Osteoblast (primary cell): ENCODE measurements at regions not wholly inside any gene's neighbourhood (a gene's known extent, or its start where the extent isn't known, plus 50 kb on each side); places are given as distances from the start of the nearest gene placed in this dataset.

Experiments
- DNase-seq: peaks from one replicate; pipeline ENCODE4 v3.0.0; 2011; ENCODE audit warnings: low spot score, mixed read lengths; ENCODE audit not compliant: insufficient read length; ENCODE audit errors: missing footprints
- H2AFZ ChIP-seq: 2 replicates; pipeline ENCODE4 v1.6.0; 2011; ENCODE audit warnings: mild to moderate bottlenecking, low read length
- H3K27ac ChIP-seq: 2 replicates; pipeline ENCODE4 v1.5.1; 2011; ENCODE audit warnings: mild to moderate bottlenecking, low read depth, low read length, moderate library complexity
- H3K27me3 ChIP-seq: 2 replicates; pipeline ENCODE4 v1.6.0; 2012; ENCODE audit warnings: mild to moderate bottlenecking, control low read depth, inconsistent platforms, low read length, moderate library complexity; ENCODE audit not compliant: insufficient read depth
- H3K36me3 ChIP-seq: 2 replicates; pipeline ENCODE4 v1.5.1; 2011; ENCODE audit warnings: mild to moderate bottlenecking, low read length, control low read depth, moderate library complexity; ENCODE audit not compliant: insufficient read depth
- H3K4me1 ChIP-seq: 2 replicates; pipeline ENCODE4 v1.5.1; 2011; ENCODE audit warnings: mild to moderate bottlenecking, low read length, control low read depth, moderate library complexity; ENCODE audit not compliant: insufficient read depth
- H3K4me2 ChIP-seq: 2 replicates; pipeline ENCODE4 v1.6.0; 2011; ENCODE audit warnings: mild to moderate bottlenecking, low read length; ENCODE audit not compliant: insufficient read depth
- H3K4me3 ChIP-seq: fragments of 200-600 bp; sonication (generic); 3 replicates; pipeline ENCODE4 v1.5.1; 2012; ENCODE audit warnings: mild to moderate bottlenecking, low read length, inconsistent platforms; ENCODE audit not compliant: insufficient read depth
- H3K79me2 ChIP-seq: 2 replicates; pipeline ENCODE4 v1.6.0; 2012; ENCODE audit warnings: mild to moderate bottlenecking, low read length, control low read depth, inconsistent platforms; ENCODE audit not compliant: insufficient read depth
- H3K9me3 ChIP-seq: 2 replicates; pipeline ENCODE4 v1.5.1; 2011; ENCODE audit warnings: low read depth, low read length, control low read depth
- H4K20me1 ChIP-seq: 2 replicates; pipeline ENCODE4 v1.6.0; 2012; ENCODE audit warnings: mild to moderate bottlenecking, low read length, control low read depth; ENCODE audit not compliant: insufficient read depth
- TF ChIP-seq, protein P1 (sequence below): IDR thresholded peaks from 2 replicates; pipeline ENCODE4 v1.5.1; 2011; ENCODE audit warnings: mild to moderate bottlenecking, low read depth, low read length, moderate library complexity; ENCODE audit errors: extremely low read depth

DNA sequence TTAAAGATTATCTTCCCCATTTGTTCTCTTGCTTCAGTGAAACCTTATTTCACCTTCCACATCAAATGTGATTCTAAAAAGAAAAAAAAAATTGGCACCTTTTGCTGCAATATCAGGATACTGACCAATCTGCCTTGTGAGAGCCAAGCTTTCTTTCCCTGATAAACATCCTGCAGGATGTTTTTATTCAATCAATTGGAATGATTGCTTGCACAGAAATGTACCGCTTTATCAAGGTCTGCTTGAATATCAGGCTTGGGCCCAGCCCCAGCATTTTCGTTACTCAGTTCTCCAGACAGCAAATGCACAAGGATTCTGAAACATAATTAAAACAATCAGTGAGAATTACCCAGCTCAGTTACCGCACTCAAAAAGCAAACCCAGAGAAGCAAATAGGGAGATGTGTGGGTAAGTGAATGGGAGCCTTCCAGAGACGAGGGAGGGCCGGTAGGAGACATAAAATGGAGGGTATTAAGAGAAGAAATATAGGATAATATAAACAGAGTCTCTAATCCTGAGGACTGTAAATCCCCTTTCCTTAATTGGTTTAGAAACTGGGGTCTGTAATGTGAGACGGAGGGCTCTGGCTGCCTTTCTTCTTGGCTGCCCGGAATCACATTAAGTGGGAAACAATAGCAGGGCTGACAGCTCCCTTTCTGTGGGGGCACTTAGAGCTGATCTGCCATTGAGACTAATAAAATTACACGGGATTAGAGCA is 291.8 kb downstream of the ICOS start:
- no peaks in the 10 kb centered on the region for H3K36me3 ChIP-seq
- no peak overlapping the region for H3K27ac ChIP-seq
- no peaks in the 10 kb centered on the region for H4K20me1 ChIP-seq
- H2AFZ ChIP-seq, result no peak overlapping the region
- no peaks in the 10 kb centered on the region for H3K79me2 ChIP-seq
- H3K9me3 ChIP-seq, result no peaks in the 10 kb centered on the region
- no peaks in the 10 kb centered on the region for H3K4me1 ChIP-seq
- peaks cover 6% of the 10 kb centered on the region for H3K27me3 ChIP-seq
- H3K4me2 ChIP-seq, result no peak overlapping the region
- H3K4me3 ChIP-seq, result no peak overlapping the region
- TF ChIP-seq, protein P1, sequence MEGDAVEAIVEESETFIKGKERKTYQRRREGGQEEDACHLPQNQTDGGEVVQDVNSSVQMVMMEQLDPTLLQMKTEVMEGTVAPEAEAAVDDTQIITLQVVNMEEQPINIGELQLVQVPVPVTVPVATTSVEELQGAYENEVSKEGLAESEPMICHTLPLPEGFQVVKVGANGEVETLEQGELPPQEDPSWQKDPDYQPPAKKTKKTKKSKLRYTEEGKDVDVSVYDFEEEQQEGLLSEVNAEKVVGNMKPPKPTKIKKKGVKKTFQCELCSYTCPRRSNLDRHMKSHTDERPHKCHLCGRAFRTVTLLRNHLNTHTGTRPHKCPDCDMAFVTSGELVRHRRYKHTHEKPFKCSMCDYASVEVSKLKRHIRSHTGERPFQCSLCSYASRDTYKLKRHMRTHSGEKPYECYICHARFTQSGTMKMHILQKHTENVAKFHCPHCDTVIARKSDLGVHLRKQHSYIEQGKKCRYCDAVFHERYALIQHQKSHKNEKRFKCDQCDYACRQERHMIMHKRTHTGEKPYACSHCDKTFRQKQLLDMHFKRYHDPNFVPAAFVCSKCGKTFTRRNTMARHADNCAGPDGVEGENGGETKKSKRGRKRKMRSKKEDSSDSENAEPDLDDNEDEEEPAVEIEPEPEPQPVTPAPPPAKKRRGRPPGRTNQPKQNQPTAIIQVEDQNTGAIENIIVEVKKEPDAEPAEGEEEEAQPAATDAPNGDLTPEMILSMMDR, result no peak
- no peak for DNase-seq

DNA sequence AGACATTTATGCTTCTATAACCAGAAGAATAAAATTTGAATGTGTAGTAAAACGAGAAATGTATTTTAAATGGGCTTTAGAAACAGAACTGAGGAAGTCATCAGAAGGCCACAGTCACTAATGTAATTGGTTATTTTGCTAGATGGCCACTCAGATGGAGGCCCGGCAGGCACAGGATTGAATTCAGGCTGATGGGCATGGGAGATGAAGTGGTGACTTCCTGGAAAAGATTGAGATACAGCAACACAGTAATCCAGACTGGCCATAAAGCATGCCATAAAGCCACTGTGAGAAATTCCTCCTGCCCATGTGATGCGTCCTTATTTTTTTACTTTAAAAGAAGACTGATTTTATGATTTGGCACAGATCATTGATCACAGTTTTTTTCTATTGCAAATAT is 297.7 kb downstream of the ICOS start:
- no peak for DNase-seq
- H3K27me3 ChIP-seq, result no peaks in the 10 kb centered on the region
- TF ChIP-seq, protein P1, result no peak

DNA sequence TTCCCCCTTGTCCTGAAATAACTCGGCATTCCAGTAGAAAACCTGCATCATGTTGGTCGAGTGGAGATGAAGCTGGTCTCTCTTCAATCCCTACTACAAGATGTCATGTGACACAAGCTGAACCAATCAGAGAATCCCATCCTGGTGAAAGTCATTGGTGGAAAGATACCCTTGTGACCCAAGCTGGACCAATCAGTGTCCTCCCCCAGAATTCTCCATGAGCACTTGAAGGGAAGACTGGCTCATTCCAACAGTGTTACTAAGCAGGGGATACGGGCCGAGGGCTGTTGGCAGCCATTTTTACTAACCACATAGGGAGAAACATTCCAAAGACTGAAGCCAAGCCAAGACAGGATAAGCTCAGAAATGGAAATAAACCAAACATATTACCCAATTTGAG is 298.3 kb downstream of the ICOS start:
- Histone ChIP-seq H2AFZ (no peak overlapping the region), H3K4me1 (no peaks in the 10 kb centered on the region), H3K4me3 (no peak overlapping the region), H3K4me2 (no peak overlapping the region), H3K9me3 (no peaks in the 10 kb centered on the region), H3K36me3 (no peaks in the 10 kb centered on the region), H3K27ac (no peak overlapping the region), H3K79me2 (no peaks in the 10 kb centered on the region), H3K27me3 (no peaks in the 10 kb centered on the region), H4K20me1 (no peaks in the 10 kb centered on the region)
- DNase-seq, result no peak
- TF ChIP-seq, protein P1, result no peak

More for the DNA sequence above, 297.7 kb downstream of the ICOS start:
- H3K9me3 ChIP-seq, result no peaks in the 10 kb centered on the region
- H4K20me1 ChIP-seq, result no peaks in the 10 kb centered on the region
- H2AFZ ChIP-seq, result no peak overlapping the region
- H3K4me3 ChIP-seq, result no peak overlapping the region
- H3K27ac ChIP-seq, result no peak overlapping the region
- no peaks in the 10 kb centered on the region for H3K79me2 ChIP-seq
- no peak overlapping the region for H3K4me2 ChIP-seq
- H3K36me3 ChIP-seq, result no peaks in the 10 kb centered on the region
- H3K4me1 ChIP-seq, result no peaks in the 10 kb centered on the region

DNA sequence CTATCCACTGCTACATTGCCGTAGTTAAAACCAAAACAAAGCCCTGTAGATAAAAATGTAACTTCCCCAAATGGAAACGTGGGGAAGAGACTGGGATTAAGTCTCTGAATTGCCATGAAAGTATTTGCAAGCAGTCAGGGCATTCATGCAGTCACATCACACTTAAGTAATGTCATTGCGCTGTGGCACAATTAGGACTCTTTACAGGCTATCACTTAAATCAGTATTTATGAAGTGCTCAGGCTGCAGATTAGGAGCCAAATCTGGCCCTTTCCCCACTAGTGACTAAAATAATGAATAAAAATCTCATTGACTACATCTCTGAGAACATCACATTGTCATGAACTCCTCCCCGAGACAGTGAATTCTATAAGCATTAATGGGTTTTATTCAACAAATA is 300.9 kb downstream of the ICOS start:
- no peaks in the 10 kb centered on the region for H4K20me1 ChIP-seq
- no peaks in the 10 kb centered on the region for H3K4me1 ChIP-seq
- H3K79me2 ChIP-seq, result no peaks in the 10 kb centered on the region
- H3K27me3 ChIP-seq, result no peaks in the 10 kb centered on the region
- H3K9me3 ChIP-seq, result no peaks in the 10 kb centered on the region
- TF ChIP-seq, protein P1, result no peak
- no peak overlapping the region for H3K27ac ChIP-seq
- no peak overlapping the region for H3K4me2 ChIP-seq
- H3K4me3 ChIP-seq, result no peak overlapping the region
- no peak for DNase-seq
- no peak overlapping the region for H2AFZ ChIP-seq
- no peaks in the 10 kb centered on the region for H3K36me3 ChIP-seq
